ENCODE measurements at regions not wholly inside any gene's neighbourhood (a gene's known extent, or its start where the extent isn't known, plus 50 kb on each side); places are given as distances from the start of the nearest gene placed in this dataset.
A peak's percentile ranks its signal among the peaks of the same experiment; 100 is the strongest.

DNA sequence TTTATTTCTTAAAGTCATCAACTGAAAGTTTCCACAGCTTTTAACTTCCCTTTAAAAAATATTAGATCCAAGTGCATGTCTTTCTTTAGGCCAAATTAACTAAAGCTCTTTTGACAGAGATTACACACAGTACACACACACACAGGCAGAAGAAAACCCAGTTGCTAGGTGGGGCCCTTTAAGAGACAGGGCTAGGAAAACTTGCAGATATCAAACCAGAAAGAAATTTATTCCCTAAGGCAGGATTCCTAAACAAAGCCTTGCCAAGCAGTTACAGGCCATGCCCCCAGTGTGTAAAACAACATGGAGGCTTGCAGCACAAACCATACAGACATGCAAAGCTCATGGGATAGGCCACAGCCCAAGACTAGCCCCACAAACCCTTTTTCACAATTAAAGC is 123.4 kb downstream of the FSCB start:
- no peak overlapping the region for H3K4me3 Mint-ChIP-seq
- Histone ChIP-seq H3K36me3 (ENCODE audit: insufficient read depth) (no peaks in the 10 kb centered on the region), H3K79me2 (replicated peaks; ENCODE audit: insufficient read depth) (no peaks in the 10 kb centered on the region), H3K27me3 (ENCODE audit: insufficient read depth) (no peaks in the 10 kb centered on the region), H2AFZ (peak overlapping the region; percentile 63; the same call in 1 of the 2 replicates), H3K4me3 (no peak overlapping the region), H3K4me2 (no peak overlapping the region), H3K4me1 (ENCODE audit: insufficient read depth) (no peaks in the 10 kb centered on the region), H3K27ac (ENCODE audit: low read depth) (no peak overlapping the region), H3F3A (replicated peaks; ENCODE audit: low read depth) (no peaks in the 10 kb centered on the region), H3K9me2 (ENCODE audit: insufficient read depth) (peaks cover 4% of the 10 kb centered on the region; the same call in 1 of the 2 replicates), H4K20me1 (replicated peaks; ENCODE audit: insufficient read depth) (no peaks in the 10 kb centered on the region)
- H3K4me1 Mint-ChIP-seq: no peaks in the 10 kb centered on the region
- DNase-seq (ENCODE audit: low spot score) (no peak), ATAC-seq (no peak)
- no peaks in the 10 kb centered on the region for H3K27me3 Mint-ChIP-seq (ENCODE audit: insufficient read depth, low read depth, poor library complexity)
- no peaks in the 10 kb centered on the region for H3K36me3 Mint-ChIP-seq (ENCODE audit: low read depth)
- H3K9me3 Mint-ChIP-seq: peaks cover 7% of the 10 kb centered on the region; the same call in 2 of the 3 replicates
- no peak overlapping the region for H3K27ac Mint-ChIP-seq
- TF ChIP-seq, protein P1, sequence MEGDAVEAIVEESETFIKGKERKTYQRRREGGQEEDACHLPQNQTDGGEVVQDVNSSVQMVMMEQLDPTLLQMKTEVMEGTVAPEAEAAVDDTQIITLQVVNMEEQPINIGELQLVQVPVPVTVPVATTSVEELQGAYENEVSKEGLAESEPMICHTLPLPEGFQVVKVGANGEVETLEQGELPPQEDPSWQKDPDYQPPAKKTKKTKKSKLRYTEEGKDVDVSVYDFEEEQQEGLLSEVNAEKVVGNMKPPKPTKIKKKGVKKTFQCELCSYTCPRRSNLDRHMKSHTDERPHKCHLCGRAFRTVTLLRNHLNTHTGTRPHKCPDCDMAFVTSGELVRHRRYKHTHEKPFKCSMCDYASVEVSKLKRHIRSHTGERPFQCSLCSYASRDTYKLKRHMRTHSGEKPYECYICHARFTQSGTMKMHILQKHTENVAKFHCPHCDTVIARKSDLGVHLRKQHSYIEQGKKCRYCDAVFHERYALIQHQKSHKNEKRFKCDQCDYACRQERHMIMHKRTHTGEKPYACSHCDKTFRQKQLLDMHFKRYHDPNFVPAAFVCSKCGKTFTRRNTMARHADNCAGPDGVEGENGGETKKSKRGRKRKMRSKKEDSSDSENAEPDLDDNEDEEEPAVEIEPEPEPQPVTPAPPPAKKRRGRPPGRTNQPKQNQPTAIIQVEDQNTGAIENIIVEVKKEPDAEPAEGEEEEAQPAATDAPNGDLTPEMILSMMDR (conservative IDR thresholded peaks at IDR 0.05; ENCODE audit: low read depth in 2 of 2): no peak
- TF ChIP-seq EZH2 (IDR thresholded peaks at IDR 0.05; ENCODE audit: low read depth, unreplicated experiment) (no peak), NANOG (IDR thresholded peaks at IDR 0.05; ENCODE audit: borderline replicate concordance) (no peak), JUNB (IDR thresholded peaks at IDR 0.05; ENCODE audit: unreplicated experiment) (no peak), ZNF114 (CRISPR knock-in tag; IDR thresholded peaks at IDR 0.05) (no peak), ZNF331 (CRISPR knock-in tag; IDR thresholded peaks at IDR 0.05; ENCODE audit: low read depth) (no peak), EZH2phosphoT487 (IDR thresholded peaks at IDR 0.05; ENCODE audit: unreplicated experiment) (no peak), STAT1 (IDR thresholded peaks at IDR 0.05; ENCODE audit: unreplicated experiment) (no peak), POLR2AphosphoS5 (IDR thresholded peaks at IDR 0.05; ENCODE audit: low read depth) (no peak), ZNF462 (CRISPR knock-in tag; IDR thresholded peaks at IDR 0.05) (no peak), CREB1 (CRISPR knock-in tag; IDR thresholded peaks at IDR 0.05; ENCODE audit: low read depth) (no peak)
- TF ChIP-seq, protein P2, sequence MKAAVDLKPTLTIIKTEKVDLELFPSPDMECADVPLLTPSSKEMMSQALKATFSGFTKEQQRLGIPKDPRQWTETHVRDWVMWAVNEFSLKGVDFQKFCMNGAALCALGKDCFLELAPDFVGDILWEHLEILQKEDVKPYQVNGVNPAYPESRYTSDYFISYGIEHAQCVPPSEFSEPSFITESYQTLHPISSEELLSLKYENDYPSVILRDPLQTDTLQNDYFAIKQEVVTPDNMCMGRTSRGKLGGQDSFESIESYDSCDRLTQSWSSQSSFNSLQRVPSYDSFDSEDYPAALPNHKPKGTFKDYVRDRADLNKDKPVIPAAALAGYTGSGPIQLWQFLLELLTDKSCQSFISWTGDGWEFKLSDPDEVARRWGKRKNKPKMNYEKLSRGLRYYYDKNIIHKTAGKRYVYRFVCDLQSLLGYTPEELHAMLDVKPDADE (IDR thresholded peaks at IDR 0.05): no peak
- TF ChIP-seq, protein P3, sequence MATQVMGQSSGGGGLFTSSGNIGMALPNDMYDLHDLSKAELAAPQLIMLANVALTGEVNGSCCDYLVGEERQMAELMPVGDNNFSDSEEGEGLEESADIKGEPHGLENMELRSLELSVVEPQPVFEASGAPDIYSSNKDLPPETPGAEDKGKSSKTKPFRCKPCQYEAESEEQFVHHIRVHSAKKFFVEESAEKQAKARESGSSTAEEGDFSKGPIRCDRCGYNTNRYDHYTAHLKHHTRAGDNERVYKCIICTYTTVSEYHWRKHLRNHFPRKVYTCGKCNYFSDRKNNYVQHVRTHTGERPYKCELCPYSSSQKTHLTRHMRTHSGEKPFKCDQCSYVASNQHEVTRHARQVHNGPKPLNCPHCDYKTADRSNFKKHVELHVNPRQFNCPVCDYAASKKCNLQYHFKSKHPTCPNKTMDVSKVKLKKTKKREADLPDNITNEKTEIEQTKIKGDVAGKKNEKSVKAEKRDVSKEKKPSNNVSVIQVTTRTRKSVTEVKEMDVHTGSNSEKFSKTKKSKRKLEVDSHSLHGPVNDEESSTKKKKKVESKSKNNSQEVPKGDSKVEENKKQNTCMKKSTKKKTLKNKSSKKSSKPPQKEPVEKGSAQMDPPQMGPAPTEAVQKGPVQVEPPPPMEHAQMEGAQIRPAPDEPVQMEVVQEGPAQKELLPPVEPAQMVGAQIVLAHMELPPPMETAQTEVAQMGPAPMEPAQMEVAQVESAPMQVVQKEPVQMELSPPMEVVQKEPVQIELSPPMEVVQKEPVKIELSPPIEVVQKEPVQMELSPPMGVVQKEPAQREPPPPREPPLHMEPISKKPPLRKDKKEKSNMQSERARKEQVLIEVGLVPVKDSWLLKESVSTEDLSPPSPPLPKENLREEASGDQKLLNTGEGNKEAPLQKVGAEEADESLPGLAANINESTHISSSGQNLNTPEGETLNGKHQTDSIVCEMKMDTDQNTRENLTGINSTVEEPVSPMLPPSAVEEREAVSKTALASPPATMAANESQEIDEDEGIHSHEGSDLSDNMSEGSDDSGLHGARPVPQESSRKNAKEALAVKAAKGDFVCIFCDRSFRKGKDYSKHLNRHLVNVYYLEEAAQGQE (IDR thresholded peaks at IDR 0.05; ENCODE audit: unreplicated experiment): no peak

Measured in GM23338 (cell line).